ENCODE measurements at regions not wholly inside any gene's neighbourhood (a gene's known extent, or its start where the extent isn't known, plus 50 kb on each side); places are given as distances from the start of the nearest gene placed in this dataset.

DNA sequence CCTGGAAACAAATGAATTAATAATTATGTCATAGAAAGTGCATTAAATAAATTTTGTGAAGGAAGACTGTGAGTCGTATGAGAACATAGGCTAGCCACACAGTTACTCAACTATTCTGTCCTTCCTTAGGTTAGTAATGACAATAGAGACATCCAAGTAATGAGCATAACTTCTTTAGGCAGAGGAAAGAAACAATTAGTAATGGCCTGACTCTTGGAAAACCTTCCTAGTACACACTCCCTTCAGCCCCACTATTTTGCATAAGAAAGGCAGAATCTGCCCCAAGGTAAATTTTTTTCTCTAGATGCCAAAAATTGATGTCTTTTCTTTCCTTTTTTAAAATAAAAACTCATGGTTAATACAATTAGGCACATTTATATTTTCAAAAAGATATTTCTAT, 1619.0 kb upstream of the WWC1 start:
- H3K4me1 Mint-ChIP-seq (ENCODE audit: insufficient read depth, unreplicated experiment) = peaks cover 9% of the 10 kb centered on the region
- no peaks in the 10 kb centered on the region for H3K36me3 Mint-ChIP-seq (ENCODE audit: insufficient read depth, unreplicated experiment)
- no peaks in the 10 kb centered on the region for H3K9me3 Mint-ChIP-seq (ENCODE audit: unreplicated experiment)
- intact Hi-C loops (cut with micrococcal nuclease) = no loop called here
- H3K4me3 Mint-ChIP-seq (ENCODE audit: unreplicated experiment) = no peak overlapping the region
- TF ChIP-seq, protein P1, sequence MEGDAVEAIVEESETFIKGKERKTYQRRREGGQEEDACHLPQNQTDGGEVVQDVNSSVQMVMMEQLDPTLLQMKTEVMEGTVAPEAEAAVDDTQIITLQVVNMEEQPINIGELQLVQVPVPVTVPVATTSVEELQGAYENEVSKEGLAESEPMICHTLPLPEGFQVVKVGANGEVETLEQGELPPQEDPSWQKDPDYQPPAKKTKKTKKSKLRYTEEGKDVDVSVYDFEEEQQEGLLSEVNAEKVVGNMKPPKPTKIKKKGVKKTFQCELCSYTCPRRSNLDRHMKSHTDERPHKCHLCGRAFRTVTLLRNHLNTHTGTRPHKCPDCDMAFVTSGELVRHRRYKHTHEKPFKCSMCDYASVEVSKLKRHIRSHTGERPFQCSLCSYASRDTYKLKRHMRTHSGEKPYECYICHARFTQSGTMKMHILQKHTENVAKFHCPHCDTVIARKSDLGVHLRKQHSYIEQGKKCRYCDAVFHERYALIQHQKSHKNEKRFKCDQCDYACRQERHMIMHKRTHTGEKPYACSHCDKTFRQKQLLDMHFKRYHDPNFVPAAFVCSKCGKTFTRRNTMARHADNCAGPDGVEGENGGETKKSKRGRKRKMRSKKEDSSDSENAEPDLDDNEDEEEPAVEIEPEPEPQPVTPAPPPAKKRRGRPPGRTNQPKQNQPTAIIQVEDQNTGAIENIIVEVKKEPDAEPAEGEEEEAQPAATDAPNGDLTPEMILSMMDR (IDR thresholded peaks at IDR 0.05; ENCODE audit: unreplicated experiment) = no peak
- no peak for DNase-seq (ENCODE audit: unreplicated experiment)
- no peaks in the 10 kb centered on the region for H3K27me3 Mint-ChIP-seq (ENCODE audit: insufficient read depth, unreplicated experiment)
- no TSS peak for BruUV-seq (replicated peaks)
- no peak overlapping the region for H3K27ac Mint-ChIP-seq (ENCODE audit: low read depth, unreplicated experiment)
- POLR2A ChIA-PET = interaction anchor here (0.7 kb wide), 1 partner anchor 244 kb away, joined by 3 read pairs; no protein-coding TSS in a partner anchor
- CTCF ChIA-PET = no interaction called here

DNA sequence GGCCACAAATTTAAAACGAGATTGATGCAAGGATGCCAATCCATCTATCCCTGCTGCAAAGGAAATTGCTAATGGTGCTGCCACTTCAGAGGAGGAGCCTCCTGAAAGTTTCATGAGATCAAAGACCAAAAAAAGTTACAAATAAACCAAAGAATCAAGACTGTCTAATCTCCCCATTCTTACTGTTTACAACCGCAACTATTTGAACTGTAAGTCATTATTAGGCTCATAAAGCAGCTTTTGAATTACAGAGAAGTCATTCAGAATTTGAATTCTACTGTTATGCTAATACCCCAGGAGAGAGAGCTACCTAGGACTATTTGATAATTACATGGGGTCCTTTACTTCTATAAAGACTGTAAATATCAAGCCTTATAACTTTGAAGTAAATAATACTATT, 1613.6 kb upstream of the WWC1 start:
- Mint-ChIP-seq H3K27ac (ENCODE audit: low read depth, unreplicated experiment) (no peak overlapping the region), H3K36me3 (ENCODE audit: insufficient read depth, unreplicated experiment) (no peaks in the 10 kb centered on the region), H3K4me1 (ENCODE audit: insufficient read depth, unreplicated experiment) (no peaks in the 10 kb centered on the region), H3K4me3 (ENCODE audit: unreplicated experiment) (no peak overlapping the region), H3K9me3 (ENCODE audit: unreplicated experiment) (no peaks in the 10 kb centered on the region), H3K27me3 (ENCODE audit: insufficient read depth, unreplicated experiment) (no peaks in the 10 kb centered on the region)
- intact Hi-C loops (cut with micrococcal nuclease) = no loop called here
- BruUV-seq (replicated peaks) = no TSS peak
- ChIA-PET CTCF (no interaction called here), POLR2A (no interaction called here)
- DNase-seq (ENCODE audit: unreplicated experiment) = no peak
- TF ChIP-seq, protein P1 (IDR thresholded peaks at IDR 0.05; ENCODE audit: unreplicated experiment) = no peak

DNA sequence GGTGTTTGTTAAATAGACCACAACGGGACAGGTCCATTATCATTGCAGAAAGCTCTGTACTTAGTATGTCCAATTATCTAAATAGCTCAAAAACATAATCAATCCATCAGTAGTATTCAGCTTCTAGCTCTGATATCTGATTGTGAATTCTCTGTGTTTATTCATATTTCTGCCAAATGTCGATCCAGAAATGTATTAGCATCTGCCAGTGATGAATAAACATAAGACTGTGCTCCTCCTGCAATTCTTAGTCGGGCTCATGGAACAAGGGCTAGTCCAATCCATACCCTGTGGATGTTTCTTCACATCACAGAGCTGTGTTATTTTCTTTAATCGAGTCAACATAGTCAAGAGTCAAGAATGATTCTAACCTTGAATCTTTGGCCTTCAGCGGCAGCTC, 1612.1 kb upstream of the WWC1 start:
- ChIA-PET POLR2A (no interaction called here), CTCF (interaction anchor here (0.8 to 1.0 kb wide), 2 partner anchors 15 to 16 kb away, joined by 3 to 6 read pairs; no protein-coding TSS in a partner anchor)
- Mint-ChIP-seq H3K9me3 (ENCODE audit: unreplicated experiment) (no peaks in the 10 kb centered on the region), H3K27ac (ENCODE audit: low read depth, unreplicated experiment) (no peak overlapping the region), H3K27me3 (ENCODE audit: insufficient read depth, unreplicated experiment) (no peaks in the 10 kb centered on the region), H3K4me3 (ENCODE audit: unreplicated experiment) (no peak overlapping the region), H3K4me1 (ENCODE audit: insufficient read depth, unreplicated experiment) (no peaks in the 10 kb centered on the region), H3K36me3 (ENCODE audit: insufficient read depth, unreplicated experiment) (no peaks in the 10 kb centered on the region)
- intact Hi-C loops (cut with micrococcal nuclease) = no loop called here
- BruUV-seq (replicated peaks) = no TSS peak
- no peak for DNase-seq (ENCODE audit: unreplicated experiment)
- TF ChIP-seq, protein P1 (IDR thresholded peaks at IDR 0.05; ENCODE audit: unreplicated experiment) = no peak

DNA sequence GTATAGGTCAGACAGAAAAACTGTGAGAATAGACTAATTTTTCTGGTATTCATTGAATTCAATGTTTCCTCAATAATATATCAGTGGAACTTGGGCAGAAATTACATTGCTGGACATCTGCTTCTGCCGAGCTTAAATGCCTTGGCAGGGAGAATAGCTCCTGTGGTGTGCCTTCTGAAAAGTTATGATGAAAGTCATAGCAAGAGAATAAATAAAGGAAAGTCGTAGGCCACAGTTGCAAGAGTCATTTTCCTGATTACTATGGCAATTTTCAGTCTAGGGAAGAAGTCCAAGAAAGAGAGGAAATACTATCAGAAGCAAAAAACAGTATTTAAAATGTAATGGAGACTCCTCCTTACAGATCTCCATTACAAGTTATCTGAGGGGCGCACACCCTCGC, 1596.1 kb upstream of the WWC1 start:
- no peaks in the 10 kb centered on the region for H3K27me3 Mint-ChIP-seq (ENCODE audit: insufficient read depth, unreplicated experiment)
- ChIA-PET POLR2A (no interaction called here), CTCF (interaction anchor here (0.7 to 0.8 kb wide), 2 partner anchors 11 to 858 kb away, joined by 3 read pairs; no protein-coding TSS in a partner anchor)
- peaks cover 10% of the 10 kb centered on the region for H3K9me3 Mint-ChIP-seq (ENCODE audit: unreplicated experiment)
- no peak overlapping the region for H3K4me3 Mint-ChIP-seq (ENCODE audit: unreplicated experiment)
- BruUV-seq (replicated peaks) = no TSS peak
- H3K27ac Mint-ChIP-seq (ENCODE audit: low read depth, unreplicated experiment) = no peak overlapping the region
- H3K4me1 Mint-ChIP-seq (ENCODE audit: insufficient read depth, unreplicated experiment) = no peaks in the 10 kb centered on the region
- DNase-seq (ENCODE audit: unreplicated experiment) = no peak
- no peaks in the 10 kb centered on the region for H3K36me3 Mint-ChIP-seq (ENCODE audit: insufficient read depth, unreplicated experiment)
- TF ChIP-seq, protein P1 (IDR thresholded peaks at IDR 0.05; ENCODE audit: unreplicated experiment) = no peak
- intact Hi-C loops (cut with micrococcal nuclease) = no loop called here

Measured in MCF 10A (cell line).